ENCODE measurements at regions not wholly inside any gene's neighbourhood (a gene's known extent, or its start where the extent isn't known, plus 50 kb on each side); places are given as distances from the start of the nearest gene placed in this dataset.

GRCh38 chr14:98758440-98758839, 513.6 kb downstream of the BCL11B start:
- TF ChIP-seq EZH2 (IDR thresholded peaks at IDR 0.05; ENCODE audit: insufficient read depth, poor library complexity, severe bottlenecking) (no peak), EZH2phosphoT487 (IDR thresholded peaks at IDR 0.05; ENCODE audit: insufficient read depth, low read depth) (no peak)
- H2AFZ ChIP-seq = no peak overlapping the region
- no peak overlapping the region for H3K27ac ChIP-seq
- in situ Hi-C loops (cut with MboI) = no loop called here
- no peaks in the 10 kb centered on the region for H3K4me1 ChIP-seq (ENCODE audit: insufficient read depth)
- no peak overlapping the region for H3K4me3 ChIP-seq
- H3K27me3 ChIP-seq (replicated peaks; ENCODE audit: insufficient read depth) = no peaks in the 10 kb centered on the region
- H3K9ac ChIP-seq = no peak overlapping the region
- no peaks in the 10 kb centered on the region for H3F3A ChIP-seq (ENCODE audit: insufficient read depth)
- no peaks in the 10 kb centered on the region for H4K20me1 ChIP-seq (ENCODE audit: insufficient read depth)
- no peaks in the 10 kb centered on the region for H3K79me2 ChIP-seq (ENCODE audit: insufficient read depth)
- H3K4me2 ChIP-seq (ENCODE audit: unreplicated experiment) = no peak overlapping the region
- H3K9me3 ChIP-seq (ENCODE audit: low read depth) = peaks cover 5% of the 10 kb centered on the region
- WGBS, 2 experiments (ENCODE audit: low coverage in 1 of 2, low lambda C conversion rate in 2 of 2, missing lambda C conversion rate in 2 of 2) = 0% methylated on average over 1 of the region's 1 CpG
- H3K9me2 ChIP-seq (ENCODE audit: insufficient read depth) = no peaks in the 10 kb centered on the region
- H3K36me3 ChIP-seq (ENCODE audit: low read depth) = no peaks in the 10 kb centered on the region
- no peak for DNase-seq

- no peaks in the 10 kb centered on the region for H3K27me3 ChIP-seq (replicated peaks; ENCODE audit: insufficient read depth)
- no peaks in the 10 kb centered on the region for H3K36me3 ChIP-seq (ENCODE audit: low read depth)
- no peaks in the 10 kb centered on the region for H3K4me1 ChIP-seq (ENCODE audit: insufficient read depth)
- H3K9me2 ChIP-seq (ENCODE audit: insufficient read depth) = no peaks in the 10 kb centered on the region
- in situ Hi-C loops (cut with MboI) = no loop called here
- no peaks in the 10 kb centered on the region for H3F3A ChIP-seq (ENCODE audit: insufficient read depth)
- H3K9me3 ChIP-seq (ENCODE audit: low read depth) = peaks cover 5% of the 10 kb centered on the region
- H3K9ac ChIP-seq = no peak overlapping the region
- H3K79me2 ChIP-seq (ENCODE audit: insufficient read depth) = no peaks in the 10 kb centered on the region
- TF ChIP-seq EZH2 (IDR thresholded peaks at IDR 0.05; ENCODE audit: insufficient read depth, poor library complexity, severe bottlenecking) (no peak), EZH2phosphoT487 (IDR thresholded peaks at IDR 0.05; ENCODE audit: insufficient read depth, low read depth) (no peak)
- no peak overlapping the region for H3K4me3 ChIP-seq
- no peak overlapping the region for H3K27ac ChIP-seq
- no peaks in the 10 kb centered on the region for H4K20me1 ChIP-seq (ENCODE audit: insufficient read depth)
- H3K4me2 ChIP-seq (ENCODE audit: unreplicated experiment) = no peak overlapping the region
- no peak for DNase-seq
- no peak overlapping the region for H2AFZ ChIP-seq
- 12 to 46% methylated on average over 1 of the region's 1 CpG for WGBS, 2 experiments (ENCODE audit: low coverage in 1 of 2, low lambda C conversion rate in 2 of 2, missing lambda C conversion rate in 2 of 2)
These were observed 510.0 kb downstream of the BCL11B start for GRCh38 chr14:98761993-98762392.

GRCh38 chr14:98766818-98767217, 505.2 kb downstream of the BCL11B start:
- peaks cover 5% of the 10 kb centered on the region for H3K9me3 ChIP-seq (ENCODE audit: low read depth)
- DNase-seq = no peak
- no peaks in the 10 kb centered on the region for H3F3A ChIP-seq (ENCODE audit: insufficient read depth)
- no peak for TF ChIP-seq EZH2 (IDR thresholded peaks at IDR 0.05; ENCODE audit: insufficient read depth, poor library complexity, severe bottlenecking)
- no peak for TF ChIP-seq EZH2phosphoT487 (IDR thresholded peaks at IDR 0.05; ENCODE audit: insufficient read depth, low read depth)
- H3K9ac ChIP-seq = no peak overlapping the region
- 7 to 11% methylated on average over 4 of the region's 4 CpGs for WGBS, 2 experiments (ENCODE audit: low coverage in 1 of 2, low lambda C conversion rate in 2 of 2, missing lambda C conversion rate in 2 of 2)
- H2AFZ ChIP-seq = no peak overlapping the region
- no peak overlapping the region for H3K4me2 ChIP-seq (ENCODE audit: unreplicated experiment)
- no peaks in the 10 kb centered on the region for H3K9me2 ChIP-seq (ENCODE audit: insufficient read depth)
- in situ Hi-C loops (cut with MboI) = no loop called here
- H3K27me3 ChIP-seq (replicated peaks; ENCODE audit: insufficient read depth) = no peaks in the 10 kb centered on the region
- no peaks in the 10 kb centered on the region for H3K36me3 ChIP-seq (ENCODE audit: low read depth)
- no peak overlapping the region for H3K27ac ChIP-seq
- no peak overlapping the region for H3K4me3 ChIP-seq
- no peaks in the 10 kb centered on the region for H4K20me1 ChIP-seq (ENCODE audit: insufficient read depth)
- no peaks in the 10 kb centered on the region for H3K4me1 ChIP-seq (ENCODE audit: insufficient read depth)
- H3K79me2 ChIP-seq (ENCODE audit: insufficient read depth) = no peaks in the 10 kb centered on the region

GRCh38 chr14:98769326-98769725, 502.7 kb downstream of the BCL11B start:
- H3K27me3 ChIP-seq (replicated peaks; ENCODE audit: insufficient read depth) = no peaks in the 10 kb centered on the region
- no peaks in the 10 kb centered on the region for H3K9me2 ChIP-seq (ENCODE audit: insufficient read depth)
- no peak overlapping the region for H2AFZ ChIP-seq
- no peaks in the 10 kb centered on the region for H3K36me3 ChIP-seq (ENCODE audit: low read depth)
- in situ Hi-C loops (cut with MboI) = no loop called here
- H3K4me1 ChIP-seq (ENCODE audit: insufficient read depth) = no peaks in the 10 kb centered on the region
- no peaks in the 10 kb centered on the region for H3K9me3 ChIP-seq (ENCODE audit: low read depth)
- no peaks in the 10 kb centered on the region for H3F3A ChIP-seq (ENCODE audit: insufficient read depth)
- TF ChIP-seq EZH2phosphoT487 (IDR thresholded peaks at IDR 0.05; ENCODE audit: insufficient read depth, low read depth) = no peak
- TF ChIP-seq EZH2 (IDR thresholded peaks at IDR 0.05; ENCODE audit: insufficient read depth, poor library complexity, severe bottlenecking) = no peak
- WGBS, 2 experiments (ENCODE audit: low coverage in 1 of 2, low lambda C conversion rate in 2 of 2, missing lambda C conversion rate in 2 of 2) = 34 to 41% methylated on average over 10 of the region's 10 CpGs
- H3K4me3 ChIP-seq = no peak overlapping the region
- no peaks in the 10 kb centered on the region for H3K79me2 ChIP-seq (ENCODE audit: insufficient read depth)
- no peak for DNase-seq
- H3K4me2 ChIP-seq (ENCODE audit: unreplicated experiment) = no peak overlapping the region
- H3K27ac ChIP-seq = no peak overlapping the region
- H3K9ac ChIP-seq = no peak overlapping the region
- no peaks in the 10 kb centered on the region for H4K20me1 ChIP-seq (ENCODE audit: insufficient read depth)

- Histone ChIP-seq H3K79me2 (ENCODE audit: insufficient read depth) (no peaks in the 10 kb centered on the region), H3K27ac (no peak overlapping the region), H3F3A (ENCODE audit: insufficient read depth) (no peaks in the 10 kb centered on the region), H3K36me3 (ENCODE audit: low read depth) (no peaks in the 10 kb centered on the region), H3K9me3 (ENCODE audit: low read depth) (no peaks in the 10 kb centered on the region), H3K27me3 (replicated peaks; ENCODE audit: insufficient read depth) (no peaks in the 10 kb centered on the region), H3K4me3 (no peak overlapping the region), H3K9me2 (ENCODE audit: insufficient read depth) (no peaks in the 10 kb centered on the region), H3K4me2 (ENCODE audit: unreplicated experiment) (no peak overlapping the region), H2AFZ (no peak overlapping the region), H4K20me1 (ENCODE audit: insufficient read depth) (no peaks in the 10 kb centered on the region), H3K4me1 (ENCODE audit: insufficient read depth) (no peaks in the 10 kb centered on the region), H3K9ac (no peak overlapping the region)
- DNase-seq = no peak
- in situ Hi-C loops (cut with MboI) = no loop called here
- no peak for TF ChIP-seq EZH2 (IDR thresholded peaks at IDR 0.05; ENCODE audit: insufficient read depth, poor library complexity, severe bottlenecking)
- no peak for TF ChIP-seq EZH2phosphoT487 (IDR thresholded peaks at IDR 0.05; ENCODE audit: insufficient read depth, low read depth)
- WGBS, 2 experiments (ENCODE audit: low coverage in 1 of 2, low lambda C conversion rate in 2 of 2, missing lambda C conversion rate in 2 of 2) = 51 to 59% methylated on average over 3 of the region's 3 CpGs
These were observed 501.8 kb downstream of the BCL11B start for GRCh38 chr14:98770151-98770550.

Data from GM23248 (cell line).